Gastrocnemius medialis (tissue), 4 donors: ENCODE measurements at regions not wholly inside any gene's neighbourhood (a gene's known extent, or its start where the extent isn't known, plus 50 kb on each side); places are given as distances from the start of the nearest gene placed in this dataset.

Source experiments
- POLR2A ChIP-seq, 2 donors: fragments of 450-650 bp; IDR thresholded peaks; one replicate each; pipeline ENCODE4 v1.6.1; 2017; ENCODE audit warnings: antibody characterized with exemption in 2 of 2, mild to moderate bottlenecking in 2 of 2, moderate library complexity in 2 of 2
- TF ChIP-seq, protein P1 (sequence below), 5 experiments: fragments of 450-650 bp in 3 of 5; fragments of 200-600 bp in 2 of 5; sonication (generic) in 2 of 5; IDR thresholded peaks in 4 of 5; conservative IDR thresholded peaks in 1 of 5; 1 replicate in 4 of 5; 2 replicates in 1 of 5; pipeline ENCODE4 v1.5.1; 2016 to 2019; ENCODE audit warnings: antibody characterized with exemption in 5 of 5, mild to moderate bottlenecking in 3 of 5, moderate library complexity in 3 of 5

- no peak for TF ChIP-seq POLR2A (IDR thresholded peaks at IDR 0.05)
- TF ChIP-seq, protein P1, sequence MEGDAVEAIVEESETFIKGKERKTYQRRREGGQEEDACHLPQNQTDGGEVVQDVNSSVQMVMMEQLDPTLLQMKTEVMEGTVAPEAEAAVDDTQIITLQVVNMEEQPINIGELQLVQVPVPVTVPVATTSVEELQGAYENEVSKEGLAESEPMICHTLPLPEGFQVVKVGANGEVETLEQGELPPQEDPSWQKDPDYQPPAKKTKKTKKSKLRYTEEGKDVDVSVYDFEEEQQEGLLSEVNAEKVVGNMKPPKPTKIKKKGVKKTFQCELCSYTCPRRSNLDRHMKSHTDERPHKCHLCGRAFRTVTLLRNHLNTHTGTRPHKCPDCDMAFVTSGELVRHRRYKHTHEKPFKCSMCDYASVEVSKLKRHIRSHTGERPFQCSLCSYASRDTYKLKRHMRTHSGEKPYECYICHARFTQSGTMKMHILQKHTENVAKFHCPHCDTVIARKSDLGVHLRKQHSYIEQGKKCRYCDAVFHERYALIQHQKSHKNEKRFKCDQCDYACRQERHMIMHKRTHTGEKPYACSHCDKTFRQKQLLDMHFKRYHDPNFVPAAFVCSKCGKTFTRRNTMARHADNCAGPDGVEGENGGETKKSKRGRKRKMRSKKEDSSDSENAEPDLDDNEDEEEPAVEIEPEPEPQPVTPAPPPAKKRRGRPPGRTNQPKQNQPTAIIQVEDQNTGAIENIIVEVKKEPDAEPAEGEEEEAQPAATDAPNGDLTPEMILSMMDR (IDR thresholded peaks at IDR 0.05 in 4 of 5, conservative IDR thresholded peaks at IDR 0.05 in 1 of 5): no peak
Observed at GRCh38 chr6:156434795-156435190, 342.4 kb upstream of the ARID1B start.
